ENCODE measurements at regions not wholly inside any gene's neighbourhood (a gene's known extent, or its start where the extent isn't known, plus 50 kb on each side); places are given as distances from the start of the nearest gene placed in this dataset.
"Not testable (repeated sequence)": the region's sequence is repeated elsewhere in the genome, so short reads cannot be mapped to it uniquely, and the experiment has no call there.

GRCh38 chrX:47738870-47739269 is 79.9 kb upstream of the UXT start:
- H3K9me3 ChIP-seq (ENCODE audit: control insufficient read depth, low read depth, low read length); H3K27me3 ChIP-seq (ENCODE audit: control insufficient read depth, insufficient read depth, low read length); DNase-seq; H3K4me3 ChIP-seq (ENCODE audit: low read length); H3K27ac ChIP-seq (ENCODE audit: low read length); H3K36me3 ChIP-seq (ENCODE audit: control insufficient read depth, insufficient read depth, low read length); H3K4me1 ChIP-seq (ENCODE audit: control insufficient read depth, insufficient read depth, low read length): not testable (repeated sequence)
- WGBS (ENCODE audit: insufficient coverage, low lambda C conversion rate), result no CpG with 5 or more reads among the region's 3 CpGs

GRCh38 chrX:47723689-47724088 is 64.7 kb upstream of the UXT start:
- no CpG with 5 or more reads among the region's 9 CpGs for WGBS (ENCODE audit: insufficient coverage, low lambda C conversion rate)
- H3K9me3 ChIP-seq (ENCODE audit: control insufficient read depth, low read depth, low read length), result peaks cover 7% of the 10 kb centered on the region
- H3K4me1 ChIP-seq (ENCODE audit: control insufficient read depth, insufficient read depth, low read length), result no peaks in the 10 kb centered on the region
- H3K36me3 ChIP-seq (ENCODE audit: control insufficient read depth, insufficient read depth, low read length), result no peaks in the 10 kb centered on the region
- H3K27ac ChIP-seq (ENCODE audit: low read length), result no peak overlapping the region
- H3K4me3 ChIP-seq (ENCODE audit: low read length), result no peak overlapping the region
- H3K27me3 ChIP-seq (ENCODE audit: control insufficient read depth, insufficient read depth, low read length), result no peaks in the 10 kb centered on the region
- DNase-seq, result no peak

- Histone ChIP-seq H3K36me3 (ENCODE audit: control insufficient read depth, insufficient read depth, low read length) (no peaks in the 10 kb centered on the region), H3K9me3 (ENCODE audit: control insufficient read depth, low read depth, low read length) (peaks cover 7% of the 10 kb centered on the region), H3K27ac (ENCODE audit: low read length) (no peak overlapping the region), H3K4me3 (ENCODE audit: low read length) (no peak overlapping the region), H3K27me3 (ENCODE audit: control insufficient read depth, insufficient read depth, low read length) (no peaks in the 10 kb centered on the region), H3K4me1 (ENCODE audit: control insufficient read depth, insufficient read depth, low read length) (no peaks in the 10 kb centered on the region)
- WGBS (ENCODE audit: insufficient coverage, low lambda C conversion rate), result no CpG with 5 or more reads among the region's 5 CpGs
- no peak for DNase-seq
Observed at GRCh38 chrX:47723083-47723482, 64.1 kb upstream of the UXT start.

- Histone ChIP-seq H3K36me3 (ENCODE audit: control insufficient read depth, insufficient read depth, low read length) (no peaks in the 10 kb centered on the region), H3K4me1 (ENCODE audit: control insufficient read depth, insufficient read depth, low read length) (no peaks in the 10 kb centered on the region), H3K27me3 (ENCODE audit: control insufficient read depth, insufficient read depth, low read length) (no peaks in the 10 kb centered on the region), H3K4me3 (ENCODE audit: low read length) (no peak overlapping the region), H3K27ac (ENCODE audit: low read length) (no peak overlapping the region), H3K9me3 (ENCODE audit: control insufficient read depth, low read depth, low read length) (peaks cover 7% of the 10 kb centered on the region)
- DNase-seq, result no peak
- no CpG with 5 or more reads among the region's 3 CpGs for WGBS (ENCODE audit: insufficient coverage, low lambda C conversion rate)
Observed at GRCh38 chrX:47722260-47722659, 63.3 kb upstream of the UXT start.

- not testable (repeated sequence) for H3K27ac ChIP-seq (ENCODE audit: low read length); H3K4me1 ChIP-seq (ENCODE audit: control insufficient read depth, insufficient read depth, low read length); DNase-seq; H3K9me3 ChIP-seq (ENCODE audit: control insufficient read depth, low read depth, low read length); H3K36me3 ChIP-seq (ENCODE audit: control insufficient read depth, insufficient read depth, low read length); H3K4me3 ChIP-seq (ENCODE audit: low read length); H3K27me3 ChIP-seq (ENCODE audit: control insufficient read depth, insufficient read depth, low read length)
- WGBS (ENCODE audit: insufficient coverage, low lambda C conversion rate), result no CpG with 5 or more reads among the region's 3 CpGs
Observed at GRCh38 chrX:47715078-47715477, 56.1 kb upstream of the UXT start.

- H3K27ac ChIP-seq (ENCODE audit: low read length); H3K9me3 ChIP-seq (ENCODE audit: control insufficient read depth, low read depth, low read length); H3K4me3 ChIP-seq (ENCODE audit: low read length); H3K4me1 ChIP-seq (ENCODE audit: control insufficient read depth, insufficient read depth, low read length); H3K36me3 ChIP-seq (ENCODE audit: control insufficient read depth, insufficient read depth, low read length); DNase-seq; H3K27me3 ChIP-seq (ENCODE audit: control insufficient read depth, insufficient read depth, low read length): not testable (repeated sequence)
- WGBS (ENCODE audit: insufficient coverage, low lambda C conversion rate), result no CpG with 5 or more reads among the region's 4 CpGs
Observed at GRCh38 chrX:47712675-47713074, 53.7 kb upstream of the UXT start.

GRCh38 chrX:47710252-47710651 is 51.3 kb upstream of the UXT start:
- DNase-seq, result no peak
- WGBS (ENCODE audit: insufficient coverage, low lambda C conversion rate), result no CpG with 5 or more reads among the region's 1 CpG
- H3K4me3 ChIP-seq (ENCODE audit: low read length), result no peak overlapping the region

More at GRCh38 chrX:47710252-47710651, 51.3 kb upstream of the UXT start:
- Histone ChIP-seq H3K4me1 (ENCODE audit: control insufficient read depth, insufficient read depth, low read length) (peaks cover 10% of the 10 kb centered on the region), H3K27me3 (ENCODE audit: control insufficient read depth, insufficient read depth, low read length) (no peaks in the 10 kb centered on the region), H3K9me3 (ENCODE audit: control insufficient read depth, low read depth, low read length) (no peaks in the 10 kb centered on the region), H3K36me3 (ENCODE audit: control insufficient read depth, insufficient read depth, low read length) (no peaks in the 10 kb centered on the region), H3K27ac (ENCODE audit: low read length) (no peak overlapping the region)
